ENCODE measurements at regions not wholly inside any gene's neighbourhood (a gene's known extent, or its start where the extent isn't known, plus 50 kb on each side); places are given as distances from the start of the nearest gene placed in this dataset.
"Not testable (repeated sequence)": the region's sequence is repeated elsewhere in the genome, so short reads cannot be mapped to it uniquely, and the experiment has no call there.

- no peak for DNase-seq
Observed at GRCh38 chr18:77373730-77374445, 124.2 kb downstream of the GALR1 start.

GRCh38 chr18:77374446-77374805 lies 124.8 kb downstream of the GALR1 start:
- no peak for DNase-seq

GRCh38 chr18:77376043-77376732 lies 126.5 kb downstream of the GALR1 start:
- DNase-seq: no peak

GRCh38 chr18:77376733-77377094 lies 127.1 kb downstream of the GALR1 start:
- no peak for DNase-seq

- no peak for DNase-seq
Observed at GRCh38 chr18:77377813-77378212, 128.2 kb downstream of the GALR1 start.

- no peak for DNase-seq
Observed at GRCh38 chr18:77379976-77380509, 130.4 kb downstream of the GALR1 start.

GRCh38 chr18:77380695-77381094 lies 131.0 kb downstream of the GALR1 start:
- no peak for DNase-seq

- no peak for DNase-seq
Observed at GRCh38 chr18:77392321-77392720, 142.7 kb downstream of the GALR1 start.

GRCh38 chr18:77393519-77393918 lies 143.9 kb downstream of the GALR1 start:
- no peak for DNase-seq

GRCh38 chr18:77395953-77396352 lies 146.3 kb downstream of the GALR1 start:
- no peak for DNase-seq

GRCh38 chr18:77397056-77397455 lies 147.4 kb downstream of the GALR1 start:
- no peak for DNase-seq

GRCh38 chr18:77397617-77398016 lies 148.0 kb downstream of the GALR1 start:
- no peak for DNase-seq

GRCh38 chr18:77400561-77400960 lies 150.9 kb downstream of the GALR1 start:
- DNase-seq: no peak

GRCh38 chr18:77401173-77401572 lies 151.5 kb downstream of the GALR1 start:
- no peak for DNase-seq

GRCh38 chr18:77403969-77404535 lies 154.4 kb downstream of the GALR1 start:
- no peak for DNase-seq

- DNase-seq: no peak
Observed at GRCh38 chr18:77405096-77405495, 155.4 kb downstream of the GALR1 start.

GRCh38 chr18:77407733-77408132 lies 158.1 kb downstream of the GALR1 start:
- DNase-seq: no peak

- not testable (repeated sequence) for DNase-seq
Observed at GRCh38 chr18:77421546-77421945, 171.9 kb downstream of the GALR1 start.

- DNase-seq: no peak
Observed at GRCh38 chr18:77422974-77423867, 173.6 kb downstream of the GALR1 start.

GRCh38 chr18:77433076-77433475 lies 183.4 kb downstream of the GALR1 start:
- DNase-seq: no peak

- no peak for DNase-seq
Observed at GRCh38 chr18:77439888-77440287, 190.2 kb downstream of the GALR1 start.

- no peak for DNase-seq
Observed at GRCh38 chr18:77442393-77442792, 192.7 kb downstream of the GALR1 start.

GRCh38 chr18:77444385-77444784 lies 194.7 kb downstream of the GALR1 start:
- no peak for DNase-seq
